ENCODE measurements at regions not wholly inside any gene's neighbourhood (a gene's known extent, or its start where the extent isn't known, plus 50 kb on each side); places are given as distances from the start of the nearest gene placed in this dataset.

GRCh38 chr5:135217669-135218485 is 181.2 kb downstream of the MACROH2A1 start:
- DNase-seq: no peak

- DNase-seq: no peak
Observed at GRCh38 chr5:135216471-135217343, 182.3 kb downstream of the MACROH2A1 start.

GRCh38 chr5:135215617-135216470 is 181.8 kb upstream of the PITX1 start:
- no peak for DNase-seq

- DNase-seq: no peak
Observed at GRCh38 chr5:135214897-135215616, 181.0 kb upstream of the PITX1 start.

- DNase-seq: peak; percentile 49
Observed at GRCh38 chr5:135213466-135214239, 179.6 kb upstream of the PITX1 start.

GRCh38 chr5:135213027-135213386 is 179.0 kb upstream of the PITX1 start:
- no peak for DNase-seq

GRCh38 chr5:135212361-135213026 is 178.5 kb upstream of the PITX1 start:
- no peak for DNase-seq

- no peak for DNase-seq
Observed at GRCh38 chr5:135211791-135212190, 177.8 kb upstream of the PITX1 start.

- no peak for DNase-seq
Observed at GRCh38 chr5:135211083-135211790, 177.2 kb upstream of the PITX1 start.

GRCh38 chr5:135210286-135211055 is 176.4 kb upstream of the PITX1 start:
- no peak for DNase-seq

- peak; percentile 55 for DNase-seq
Observed at GRCh38 chr5:135208903-135209721, 175.1 kb upstream of the PITX1 start.

- peak; percentile 47 for DNase-seq
Observed at GRCh38 chr5:135208555-135208902, 174.5 kb upstream of the PITX1 start.

- DNase-seq: no peak
Observed at GRCh38 chr5:135207866-135208265, 173.8 kb upstream of the PITX1 start.

- no peak for DNase-seq
Observed at GRCh38 chr5:135206862-135207261, 172.8 kb upstream of the PITX1 start.

- no peak for DNase-seq
Observed at GRCh38 chr5:135205632-135206349, 171.8 kb upstream of the PITX1 start.

GRCh38 chr5:135204151-135204600 is 170.1 kb upstream of the PITX1 start:
- peak; percentile 56 for DNase-seq

GRCh38 chr5:135203593-135204036 is 169.6 kb upstream of the PITX1 start:
- DNase-seq: peak; percentile 73

GRCh38 chr5:135203019-135203418 is 169.0 kb upstream of the PITX1 start:
- DNase-seq: no peak

All from DMS53 (cell line).